Omental fat pad (tissue), 3 donors: ENCODE measurements at regions not wholly inside any gene's neighbourhood (a gene's known extent, or its start where the extent isn't known, plus 50 kb on each side); places are given as distances from the start of the nearest gene placed in this dataset.
"Not testable (repeated sequence)": the region's sequence is repeated elsewhere in the genome, so short reads cannot be mapped to it uniquely, and the experiment has no call there.

Experiments used
- ATAC-seq: fragments of 150-250 bp; one replicate; pipeline ENCODE4 v1.9.1; 2016; ENCODE audit warnings: mild to moderate bottlenecking, moderate library complexity; ENCODE audit not compliant: low FRiP score
- DNase-seq: peaks from one replicate; pipeline ENCODE4 v3.0.0-alpha.2; 2019; ENCODE audit warnings: low spot score
- CTCF ChIP-seq, 3 donors: fragments of 450-650 bp; IDR thresholded peaks; one replicate each; pipeline ENCODE4 v1.5.1; 2016 to 2017; ENCODE audit warnings: antibody characterized with exemption in 3 of 3, mild to moderate bottlenecking in 3 of 3, moderate library complexity in 2 of 3

GRCh38 chr5:13339093-13339492, 605.4 kb downstream of the DNAH5 start:
- no peak for TF ChIP-seq CTCF (IDR thresholded peaks at IDR 0.05)
- no peak for ATAC-seq

GRCh38 chr5:13335026-13335425, 609.5 kb downstream of the DNAH5 start:
- DNase-seq, ATAC-seq: not testable (repeated sequence)

More at GRCh38 chr5:13339093-13339492, 605.4 kb downstream of the DNAH5 start:
- no peak for DNase-seq

GRCh38 chr5:13331585-13331984, 612.9 kb downstream of the DNAH5 start:
- ATAC-seq (no peak), DNase-seq (no peak)
- no peak for TF ChIP-seq CTCF (IDR thresholded peaks at IDR 0.05)

GRCh38 chr5:13328316-13328715, 616.2 kb downstream of the DNAH5 start:
- ATAC-seq: no peak
- TF ChIP-seq CTCF (IDR thresholded peaks at IDR 0.05): no peak
- no peak for DNase-seq

GRCh38 chr5:13325765-13326164, 618.7 kb downstream of the DNAH5 start:
- TF ChIP-seq CTCF (IDR thresholded peaks at IDR 0.05): no peak
- ATAC-seq: no peak
- DNase-seq: no peak

GRCh38 chr5:13322769-13323168, 621.7 kb downstream of the DNAH5 start:
- TF ChIP-seq CTCF (IDR thresholded peaks at IDR 0.05): no peak
- ATAC-seq: no peak
- DNase-seq: no peak

GRCh38 chr5:13317654-13318053, 626.8 kb downstream of the DNAH5 start:
- DNase-seq (no peak), ATAC-seq (no peak)
- no peak for TF ChIP-seq CTCF (IDR thresholded peaks at IDR 0.05)

GRCh38 chr5:13316176-13316575, 628.3 kb downstream of the DNAH5 start:
- ATAC-seq: no peak
- no peak for DNase-seq
- no peak for TF ChIP-seq CTCF (IDR thresholded peaks at IDR 0.05)
